Large intestine (tissue), 3 donors: ENCODE measurements at regions not wholly inside any gene's neighbourhood (a gene's known extent, or its start where the extent isn't known, plus 50 kb on each side); places are given as distances from the start of the nearest gene placed in this dataset.

ENCODE experiments used
- DNase-seq, 2 donors: peaks; one replicate each; pipeline versions ENCODE4 v3.0.0 to v3.0.0-alpha.2; 2013
- H3K27ac ChIP-seq: one replicate; pipeline ENCODE4 v1.5.1; 2013; ENCODE audit warnings: low read length
- H3K27me3 ChIP-seq: 2 replicates; pipeline ENCODE4 v1.6.1; 2013; ENCODE audit warnings: low read length; ENCODE audit not compliant: control insufficient read depth, insufficient read depth
- H3K36me3 ChIP-seq: 2 replicates; pipeline ENCODE4 v1.6.1; 2013; ENCODE audit warnings: low read length; ENCODE audit not compliant: control insufficient read depth, insufficient read depth
- H3K4me1 ChIP-seq: one replicate; pipeline ENCODE4 v1.6.1; 2013; ENCODE audit warnings: low read length; ENCODE audit not compliant: control insufficient read depth, insufficient read depth
- H3K4me3 ChIP-seq: one replicate; pipeline ENCODE4 v1.5.1; 2013; ENCODE audit warnings: low read length
- H3K9me3 ChIP-seq: one replicate; pipeline ENCODE4 v1.6.1; 2013; ENCODE audit warnings: mild to moderate bottlenecking, low read depth, low read length, moderate library complexity; ENCODE audit not compliant: control insufficient read depth
- WGBS: methylation state at CpG from one replicate; pipeline ENCODE4 v1.1.5; 2013; ENCODE audit warnings: low lambda C conversion rate; ENCODE audit not compliant: insufficient coverage; 5-methylcytosine and 5-hydroxymethylcytosine counted together

DNA sequence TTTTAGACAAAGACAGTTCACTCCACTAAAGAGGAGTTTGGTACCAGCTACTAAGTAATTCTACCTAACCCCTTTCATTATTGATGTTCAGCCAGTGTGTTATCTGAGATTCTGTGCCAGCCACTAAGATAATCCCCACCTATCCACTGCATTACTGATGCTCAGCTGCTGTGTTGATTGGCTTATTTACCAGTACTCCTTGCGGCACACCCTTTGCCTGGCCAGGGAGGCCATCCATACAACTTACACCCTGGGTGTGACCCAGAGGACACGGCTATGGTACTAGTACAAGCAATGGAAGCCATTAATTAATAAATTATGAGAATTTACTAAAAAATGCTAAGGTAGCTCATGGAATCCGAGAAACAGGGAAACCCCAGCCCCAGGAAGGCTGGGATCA is 290.7 kb upstream of the CTNNB1 start:
- Histone ChIP-seq H3K36me3 (no peaks in the 10 kb centered on the region), H3K4me1 (peaks cover 19% of the 10 kb centered on the region), H3K27me3 (no peaks in the 10 kb centered on the region), H3K9me3 (no peaks in the 10 kb centered on the region), H3K27ac (no peak overlapping the region), H3K4me3 (no peak overlapping the region)
- WGBS = 90% methylated on average over 2 of the region's 3 CpGs
- DNase-seq = no peak

DNA sequence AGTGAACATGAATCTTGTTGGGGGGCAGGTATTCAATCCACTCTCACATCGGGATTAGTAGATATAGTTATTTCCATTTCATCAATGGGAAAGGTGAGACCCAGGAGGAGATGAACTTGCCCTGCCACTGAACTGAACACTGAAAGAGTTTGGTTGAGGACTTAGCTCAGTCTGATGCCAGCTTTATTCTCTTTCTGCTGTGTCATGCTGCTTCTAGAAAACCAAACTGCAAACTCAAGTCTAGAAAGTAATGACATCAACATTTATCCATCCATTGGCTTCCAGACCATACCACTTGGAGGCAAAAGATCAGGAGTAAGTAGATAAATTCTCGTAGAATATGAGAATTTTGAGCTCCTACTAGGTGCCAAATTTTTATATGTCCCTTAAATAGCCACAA is 288.0 kb upstream of the CTNNB1 start:
- no peak for DNase-seq
- WGBS = no CpG with 5 or more reads among the region's 2 CpGs
- peaks cover 22% of the 10 kb centered on the region for H3K4me1 ChIP-seq
- H3K9me3 ChIP-seq = no peaks in the 10 kb centered on the region
- no peaks in the 10 kb centered on the region for H3K27me3 ChIP-seq
- H3K36me3 ChIP-seq = no peaks in the 10 kb centered on the region
- no peak overlapping the region for H3K4me3 ChIP-seq
- H3K27ac ChIP-seq = peak overlapping the region; percentile 30

DNA sequence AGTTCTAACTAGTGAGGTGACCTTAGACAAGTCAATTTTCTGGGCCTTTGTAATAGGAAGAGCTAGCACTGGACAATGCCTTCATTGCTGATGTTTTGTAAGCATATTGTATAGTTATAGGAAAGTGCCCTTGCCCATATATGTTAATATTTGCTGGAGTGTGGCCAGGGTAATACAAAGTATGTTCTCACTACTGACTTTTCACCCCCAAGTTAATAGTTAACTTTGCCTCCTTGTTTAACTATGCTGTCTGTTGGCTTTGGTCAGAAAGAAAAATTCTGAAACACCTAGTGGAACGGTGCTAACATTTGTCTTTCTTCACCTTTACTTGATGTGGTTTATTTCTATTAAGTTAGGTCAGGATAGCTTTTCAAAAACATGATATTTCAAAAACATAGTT is 287.4 kb upstream of the CTNNB1 start:
- Histone ChIP-seq H3K36me3 (no peaks in the 10 kb centered on the region), H3K27ac (peak overlapping the region; percentile 68), H3K27me3 (no peaks in the 10 kb centered on the region), H3K4me1 (peaks cover 22% of the 10 kb centered on the region), H3K4me3 (no peak overlapping the region), H3K9me3 (no peaks in the 10 kb centered on the region)
- peak; percentile 62 to 86 for DNase-seq
- 50% methylated on average over 1 of the region's 1 CpG for WGBS

- WGBS = no CpG with 5 or more reads among the region's 4 CpGs
These were observed 286.8 kb upstream of the CTNNB1 start for GRCh38 chr3:40912461-40912860.

DNA sequence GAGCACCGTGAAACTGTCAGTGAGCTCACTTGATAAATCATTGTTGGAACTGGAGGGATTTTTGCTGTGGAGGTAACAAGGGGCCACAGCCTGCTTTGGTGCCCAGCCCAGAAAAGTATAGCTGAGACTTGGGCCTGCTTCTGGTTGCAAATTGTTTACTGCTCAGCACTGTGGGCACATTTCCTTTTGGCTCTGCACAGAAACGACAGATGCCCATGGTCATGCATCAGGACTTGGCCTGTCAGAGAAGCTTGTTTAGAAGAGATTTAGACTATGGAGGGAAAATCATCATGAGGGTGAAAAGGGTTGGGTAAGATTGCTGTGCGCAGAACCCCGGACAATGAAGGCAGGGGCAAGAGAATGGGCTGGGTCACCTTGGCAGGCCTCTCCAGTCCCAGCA is 286.1 kb upstream of the CTNNB1 start:
- peaks cover 22% of the 10 kb centered on the region for H3K4me1 ChIP-seq
- H3K4me3 ChIP-seq = no peak overlapping the region
- DNase-seq = no peak
- WGBS = no CpG with 5 or more reads among the region's 4 CpGs
- H3K27me3 ChIP-seq = no peaks in the 10 kb centered on the region
- no peaks in the 10 kb centered on the region for H3K9me3 ChIP-seq
- H3K27ac ChIP-seq = peak overlapping the region; percentile 68
- H3K36me3 ChIP-seq = no peaks in the 10 kb centered on the region

More at GRCh38 chr3:40912461-40912860, 286.8 kb upstream of the CTNNB1 start:
- DNase-seq = no peak
- H3K4me3 ChIP-seq = no peak overlapping the region
- no peaks in the 10 kb centered on the region for H3K36me3 ChIP-seq
- no peaks in the 10 kb centered on the region for H3K9me3 ChIP-seq
- H3K4me1 ChIP-seq = peaks cover 22% of the 10 kb centered on the region
- peak overlapping the region; percentile 68 for H3K27ac ChIP-seq
- H3K27me3 ChIP-seq = no peaks in the 10 kb centered on the region

DNA sequence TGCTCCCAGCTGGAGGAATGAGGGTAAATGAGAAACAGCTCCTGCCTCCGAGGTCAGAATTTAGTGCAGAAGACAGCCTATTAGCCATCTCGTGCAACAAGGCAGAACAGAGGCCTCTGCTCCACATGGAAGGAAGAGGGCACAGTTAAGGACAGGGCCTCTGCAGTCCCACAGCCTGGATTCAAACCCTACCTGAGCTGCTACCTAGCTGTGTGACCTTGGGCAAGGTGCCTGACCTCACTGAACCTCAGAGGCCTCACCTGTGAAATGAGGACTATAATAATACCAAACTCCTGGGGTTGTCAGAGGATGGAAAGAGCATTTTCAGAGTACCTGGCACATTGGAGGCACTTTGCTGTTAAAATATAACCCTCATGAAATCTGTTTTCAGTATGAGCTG is 285.7 kb upstream of the CTNNB1 start:
- H3K4me3 ChIP-seq = no peak overlapping the region
- DNase-seq = no peak
- peaks cover 22% of the 10 kb centered on the region for H3K4me1 ChIP-seq
- H3K9me3 ChIP-seq = no peaks in the 10 kb centered on the region
- no peak overlapping the region for H3K27ac ChIP-seq
- WGBS = no CpG with 5 or more reads among the region's 2 CpGs
- H3K36me3 ChIP-seq = no peaks in the 10 kb centered on the region
- H3K27me3 ChIP-seq = no peaks in the 10 kb centered on the region

GRCh38 chr3:40914475-40914874 is 284.8 kb upstream of the CTNNB1 start:
- DNase-seq = no peak
- WGBS = no CpG with 5 or more reads among the region's 2 CpGs
- no peaks in the 10 kb centered on the region for H3K36me3 ChIP-seq
- no peaks in the 10 kb centered on the region for H3K27me3 ChIP-seq
- peaks cover 22% of the 10 kb centered on the region for H3K4me1 ChIP-seq
- no peak overlapping the region for H3K4me3 ChIP-seq
- no peak overlapping the region for H3K27ac ChIP-seq
- no peaks in the 10 kb centered on the region for H3K9me3 ChIP-seq

DNA sequence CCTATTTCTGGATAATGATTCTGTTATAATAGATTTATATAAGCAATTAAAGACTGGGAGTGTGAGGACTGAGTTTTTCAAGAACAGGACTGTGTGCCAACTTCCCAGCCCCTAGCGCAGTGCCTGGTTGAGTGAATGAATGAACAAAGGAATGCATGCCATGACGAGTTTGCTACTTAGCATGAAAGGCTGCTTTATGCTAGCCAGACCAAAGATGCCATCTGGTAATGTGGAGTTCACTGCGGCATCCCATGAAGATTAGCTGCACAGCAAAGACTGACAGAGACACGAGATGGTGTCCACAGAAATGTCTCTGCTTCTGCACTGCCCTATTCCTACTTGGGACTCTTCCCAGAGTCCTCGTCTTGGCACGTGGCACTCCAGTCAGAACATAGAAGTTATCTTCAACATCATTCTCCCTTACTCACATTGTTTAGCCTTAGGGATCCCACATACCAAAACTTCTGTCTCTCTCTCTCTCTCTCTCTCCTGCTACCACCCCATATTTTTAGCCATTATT is 283.9 kb upstream of the CTNNB1 start:
- no peaks in the 10 kb centered on the region for H3K9me3 ChIP-seq
- no peaks in the 10 kb centered on the region for H3K27me3 ChIP-seq
- peaks cover 22% of the 10 kb centered on the region for H3K4me1 ChIP-seq
- no peak for DNase-seq
- no peaks in the 10 kb centered on the region for H3K36me3 ChIP-seq
- 82% methylated on average over 2 of the region's 6 CpGs for WGBS
- no peak overlapping the region for H3K4me3 ChIP-seq
- no peak overlapping the region for H3K27ac ChIP-seq

GRCh38 chr3:40920041-40920440 is 279.3 kb upstream of the CTNNB1 start:
- H3K9me3 ChIP-seq = peaks cover 3% of the 10 kb centered on the region
- DNase-seq = no peak
- no peaks in the 10 kb centered on the region for H3K36me3 ChIP-seq
- peaks cover 2% of the 10 kb centered on the region for H3K4me1 ChIP-seq
- H3K27me3 ChIP-seq = no peaks in the 10 kb centered on the region
- no peak overlapping the region for H3K4me3 ChIP-seq
- no peak overlapping the region for H3K27ac ChIP-seq
- no CpG with 5 or more reads among the region's 2 CpGs for WGBS

- no peak overlapping the region for H3K27ac ChIP-seq
- H3K9me3 ChIP-seq = peaks cover 3% of the 10 kb centered on the region
- peaks cover 6% of the 10 kb centered on the region for H3K4me1 ChIP-seq
- DNase-seq = no peak
- 100% methylated on average over 1 of the region's 3 CpGs for WGBS
- no peaks in the 10 kb centered on the region for H3K27me3 ChIP-seq
- no peaks in the 10 kb centered on the region for H3K36me3 ChIP-seq
- H3K4me3 ChIP-seq = no peak overlapping the region
These were observed 278.1 kb upstream of the CTNNB1 start for GRCh38 chr3:40921251-40921650.

DNA sequence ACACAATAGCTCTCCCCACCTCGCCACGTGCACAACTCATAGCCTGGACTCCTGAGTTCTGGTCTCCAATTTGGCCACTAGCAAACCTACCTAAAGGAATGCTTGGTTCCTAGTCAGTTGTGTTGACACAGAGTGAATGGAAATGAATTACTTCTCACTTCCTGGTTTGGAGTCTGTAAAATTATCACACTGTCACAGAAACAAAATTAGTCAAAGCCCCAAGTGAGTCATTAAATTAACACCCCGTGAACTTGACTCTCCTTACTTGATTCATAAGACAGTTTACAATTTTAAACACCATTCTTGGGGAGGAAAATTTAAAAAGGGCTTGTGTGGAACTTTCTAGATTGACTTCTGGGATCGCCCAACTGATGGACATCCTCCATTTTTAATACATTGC is 276.2 kb upstream of the CTNNB1 start:
- WGBS = no CpG with 5 or more reads among the region's 4 CpGs
- Histone ChIP-seq H3K36me3 (no peaks in the 10 kb centered on the region), H3K4me1 (peaks cover 6% of the 10 kb centered on the region), H3K27ac (no peak overlapping the region), H3K9me3 (peaks cover 3% of the 10 kb centered on the region), H3K27me3 (no peaks in the 10 kb centered on the region), H3K4me3 (no peak overlapping the region)
- DNase-seq = no peak
